HG02885 (cell line): ENCODE measurements at regions not wholly inside any gene's neighbourhood (a gene's known extent, or its start where the extent isn't known, plus 50 kb on each side); places are given as distances from the start of the nearest gene placed in this dataset.

Experiments used
- ATAC-seq: cut with Tn5 transposase; IDR thresholded peaks from one replicate; pipeline ENCODE4 v1.9.1; 2021; ENCODE audit warnings: mild to moderate bottlenecking; ENCODE audit not compliant: unreplicated experiment, poor library complexity

DNA sequence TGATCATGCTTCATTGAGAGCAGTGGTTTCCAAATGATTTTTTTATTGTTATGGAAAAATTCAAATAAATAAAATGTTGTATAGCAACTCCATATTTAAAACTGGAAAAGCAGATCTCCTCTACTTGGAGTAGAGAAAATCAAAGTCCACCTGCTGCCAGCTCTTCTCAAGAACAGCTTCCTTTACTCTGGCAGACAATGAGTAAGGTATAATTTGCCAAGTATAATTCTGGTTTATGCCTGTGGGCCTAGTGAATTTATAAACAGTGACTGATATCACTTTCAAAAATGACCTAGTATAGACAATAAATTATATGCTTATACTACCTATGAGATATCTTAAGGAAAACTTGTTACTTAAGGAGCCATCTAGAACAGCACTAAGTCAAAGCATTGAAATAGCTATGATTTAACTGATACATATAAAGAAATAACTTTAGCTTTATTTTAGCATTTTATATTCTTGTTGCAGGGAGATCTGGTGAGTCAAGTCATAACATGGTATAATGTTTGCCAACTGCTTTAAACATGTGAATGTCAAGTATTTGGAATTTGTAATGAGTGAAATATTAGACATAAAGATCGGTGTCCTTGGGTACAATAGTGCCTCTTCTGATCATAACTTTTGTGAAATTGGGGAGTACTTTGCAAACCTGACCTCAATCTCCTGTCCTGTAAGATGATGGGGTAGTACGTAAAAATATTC is 1389.1 kb upstream of the PIK3C3 start:
- no peak for ATAC-seq

DNA sequence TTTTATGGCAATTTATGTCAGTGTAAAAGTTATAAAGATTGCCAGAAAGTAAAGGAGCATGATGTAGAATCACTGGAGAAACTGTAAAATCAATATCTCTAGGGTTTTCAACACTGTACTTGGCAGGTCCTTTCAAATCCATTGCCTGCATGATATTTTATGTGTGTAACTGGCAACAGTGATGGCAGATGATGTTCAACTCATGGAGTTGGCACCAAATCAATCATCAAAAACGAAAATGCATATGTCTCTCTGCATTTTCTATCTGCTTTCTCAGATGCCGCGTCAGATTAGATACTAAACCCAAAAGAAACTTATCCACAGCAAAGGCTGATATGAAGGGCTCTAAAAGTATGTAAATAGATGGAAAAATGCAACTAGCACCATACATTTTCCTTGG is 1395.5 kb upstream of the PIK3C3 start:
- ATAC-seq: no peak

DNA sequence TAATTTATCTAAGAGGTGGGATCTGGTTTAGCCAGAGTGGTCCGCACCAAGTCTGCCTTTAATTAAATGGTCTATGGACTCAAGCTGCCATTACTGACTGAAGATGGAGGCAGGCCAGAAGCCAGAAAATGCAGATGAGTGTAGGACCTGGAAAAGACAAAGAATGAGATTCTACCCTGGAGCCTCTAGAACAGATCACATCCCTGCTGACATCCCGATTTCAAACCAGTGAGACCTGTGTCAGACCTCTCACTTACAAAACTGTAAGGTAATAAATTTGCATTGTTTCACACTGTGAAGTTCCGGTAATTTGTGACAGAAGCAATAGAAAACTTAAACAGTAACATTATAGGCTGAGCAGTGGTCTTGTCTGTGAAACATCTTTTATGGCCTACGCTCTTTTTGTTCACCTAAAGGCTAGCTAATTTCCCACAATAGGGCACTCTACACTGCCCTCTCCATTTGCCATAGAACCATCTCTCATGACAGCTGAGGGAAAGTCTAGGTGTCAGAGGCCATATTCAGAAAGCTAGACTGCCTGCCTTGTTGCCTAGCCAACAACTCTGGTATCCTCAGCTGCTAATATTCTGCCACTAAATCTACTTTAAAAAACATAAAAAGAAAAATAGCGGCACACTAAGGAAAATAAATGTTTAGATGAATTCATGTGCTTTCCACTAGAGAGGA is 1396.2 kb upstream of the PIK3C3 start:
- no peak for ATAC-seq

DNA sequence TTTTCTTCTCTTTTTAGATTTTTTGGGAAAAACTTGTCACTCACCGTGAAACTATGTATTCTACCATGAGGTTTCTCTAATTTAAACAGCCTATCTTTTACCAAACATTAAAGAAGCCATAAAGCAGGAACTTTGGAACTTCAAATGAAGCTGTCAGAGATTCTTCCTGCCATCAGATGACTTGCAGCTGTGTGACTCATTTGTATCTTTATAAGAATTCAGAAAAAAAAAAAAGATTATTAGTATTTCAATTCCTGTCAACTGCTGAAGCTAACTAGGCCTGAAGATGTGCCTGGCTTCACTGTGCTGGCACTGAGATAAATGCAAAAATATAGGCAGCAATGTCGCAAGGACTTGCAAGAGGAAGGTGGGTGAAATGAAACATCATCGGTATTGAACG is 1399.1 kb upstream of the PIK3C3 start:
- ATAC-seq: no peak

DNA sequence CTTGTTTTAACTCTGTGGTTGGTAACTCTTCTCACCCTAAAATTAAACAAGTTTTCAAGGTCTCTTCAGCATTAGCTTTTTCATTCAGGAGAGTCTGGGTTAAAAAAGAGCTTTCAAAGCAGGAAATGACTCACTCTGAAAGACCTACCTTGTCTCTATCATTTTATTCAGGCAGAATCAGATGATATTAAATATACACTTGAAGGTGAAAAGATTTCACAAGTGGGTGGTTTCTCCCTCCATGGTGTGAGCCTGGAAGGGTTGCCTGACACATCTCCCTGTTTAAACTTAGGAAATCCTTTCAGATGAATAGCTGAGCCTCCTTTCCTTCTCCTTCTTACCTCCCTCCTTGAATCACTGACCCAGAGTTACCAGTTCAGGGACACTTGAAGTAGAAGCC is 1402.0 kb upstream of the PIK3C3 start:
- no peak for ATAC-seq

DNA sequence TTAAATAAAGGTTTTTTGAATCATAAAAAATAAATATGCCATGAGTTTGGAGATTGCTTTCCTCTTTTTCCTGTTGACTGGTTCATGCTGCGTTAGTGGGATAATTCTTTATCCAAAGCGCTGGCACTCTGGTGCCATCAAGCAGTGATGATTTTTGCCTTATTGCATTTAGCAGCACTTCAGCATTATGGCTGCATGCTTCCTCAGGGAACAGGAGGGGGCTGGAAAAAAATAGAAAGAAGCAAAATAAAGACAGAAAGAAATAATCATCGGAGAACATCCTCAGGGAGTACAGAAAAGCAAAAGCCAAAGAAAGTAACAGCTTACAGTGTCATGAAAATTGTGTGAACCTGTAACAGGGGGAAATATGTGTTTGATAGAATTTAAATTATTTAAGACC is 1408.2 kb upstream of the PIK3C3 start:
- no peak for ATAC-seq

DNA sequence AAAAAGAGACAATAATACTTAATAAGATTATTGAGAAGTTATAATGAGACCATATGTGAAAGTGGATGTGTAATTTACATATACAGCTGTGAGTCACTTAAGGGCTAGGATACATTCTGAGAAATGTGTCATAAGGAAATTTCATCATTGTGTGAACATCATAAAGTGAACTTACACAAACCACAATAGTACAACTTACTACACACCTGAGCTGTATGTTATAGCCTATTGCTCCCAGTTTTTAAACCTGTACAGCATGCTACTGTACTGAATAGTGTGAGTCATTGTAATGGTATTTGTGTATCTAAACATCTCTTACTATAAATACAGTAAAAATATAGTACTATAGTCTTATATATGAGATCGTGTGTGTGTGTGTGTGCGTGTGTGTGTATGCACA is 1420.3 kb upstream of the PIK3C3 start:
- ATAC-seq: no peak

DNA sequence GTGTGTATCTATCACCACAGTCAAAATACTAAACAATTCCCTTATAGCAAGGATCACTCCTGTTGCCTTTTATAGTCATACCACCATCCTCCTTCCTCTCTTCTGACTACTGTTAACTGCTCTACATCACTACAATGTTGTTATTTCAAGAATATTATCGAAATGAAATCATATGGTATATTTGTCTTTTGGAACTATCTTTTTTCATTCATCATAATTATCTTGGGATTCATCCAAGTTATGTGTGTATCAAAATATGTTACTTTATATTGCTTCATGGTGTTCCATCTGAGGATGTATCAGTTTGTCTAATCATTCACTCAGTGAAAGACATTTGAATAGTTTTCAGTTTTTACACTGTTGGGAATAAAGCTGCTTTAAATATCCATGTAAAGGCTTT is 1423.0 kb upstream of the PIK3C3 start:
- no peak for ATAC-seq

DNA sequence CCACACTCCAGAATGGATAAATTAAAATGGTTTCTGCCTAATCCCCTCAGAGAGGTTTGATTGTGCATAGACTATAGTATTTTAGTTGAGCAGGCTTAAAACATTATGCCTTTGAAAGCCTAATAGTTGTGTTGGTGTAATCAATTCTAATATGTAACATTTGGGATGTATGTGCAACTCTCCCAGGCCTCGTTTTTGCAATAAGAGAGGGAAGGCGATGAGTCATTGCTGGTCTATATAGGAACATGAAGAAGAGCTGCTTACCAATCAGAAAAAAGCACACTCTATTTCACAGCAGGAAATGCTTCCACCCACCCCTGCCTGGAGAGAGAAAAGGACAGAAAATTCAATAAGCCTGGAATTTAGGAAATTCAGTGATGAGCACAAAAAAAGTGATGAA is 1424.0 kb upstream of the PIK3C3 start:
- no peak for ATAC-seq

DNA sequence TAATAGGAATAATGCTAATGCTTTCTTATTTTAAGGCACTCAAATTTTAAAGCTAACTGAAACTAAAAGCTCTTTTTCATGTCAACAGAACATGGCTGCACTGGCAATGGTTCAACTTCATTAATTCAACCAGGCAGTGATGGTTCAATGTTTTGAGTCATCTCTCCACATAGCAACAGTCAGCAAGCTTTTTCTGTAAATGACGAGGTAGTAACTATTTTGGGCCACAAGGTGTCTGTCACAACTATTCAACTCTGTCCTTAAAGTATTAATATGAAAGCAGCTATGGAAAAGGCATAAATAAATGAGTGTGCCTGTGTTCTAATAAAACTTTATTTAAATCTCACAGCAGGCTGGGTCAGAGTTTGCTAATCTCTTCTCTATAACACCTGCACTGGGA is 1425.6 kb upstream of the PIK3C3 start:
- no peak for ATAC-seq

DNA sequence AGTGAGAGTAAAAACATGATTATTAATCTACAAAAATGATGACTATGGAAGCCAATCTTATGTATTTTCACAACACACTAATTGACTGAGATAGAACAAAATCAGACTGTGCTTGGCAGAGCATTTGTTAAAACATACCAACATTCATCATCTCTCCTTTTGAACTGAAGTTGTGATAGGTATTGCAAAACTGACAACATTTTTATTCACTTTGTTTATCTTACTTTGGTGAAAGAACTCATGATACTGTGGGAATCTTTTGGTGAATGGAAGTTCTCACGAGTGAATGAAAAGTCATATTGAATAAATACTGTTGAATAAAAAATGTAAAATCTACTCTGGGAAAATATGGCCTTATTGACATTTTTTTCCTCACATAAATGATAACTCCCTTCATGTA is 1430.2 kb upstream of the PIK3C3 start:
- ATAC-seq: no peak

DNA sequence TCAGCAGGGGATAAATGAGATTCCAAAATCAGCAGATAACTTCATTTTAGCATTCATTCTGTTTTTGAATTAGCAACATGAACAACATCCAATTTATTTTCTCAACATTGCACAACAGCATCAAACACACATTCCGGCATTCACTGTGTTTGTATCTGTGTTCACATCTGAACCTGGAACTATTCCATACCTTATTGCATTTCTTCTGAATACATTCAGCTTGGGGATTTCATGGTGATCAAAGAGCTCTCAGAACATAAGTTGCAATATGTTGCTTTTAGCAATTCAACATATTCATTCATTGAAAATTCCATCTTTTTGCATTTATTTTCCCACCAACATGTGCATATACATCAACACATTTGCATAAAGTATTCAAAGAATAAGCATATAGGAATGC is 1431.7 kb upstream of the PIK3C3 start:
- ATAC-seq: no peak

DNA sequence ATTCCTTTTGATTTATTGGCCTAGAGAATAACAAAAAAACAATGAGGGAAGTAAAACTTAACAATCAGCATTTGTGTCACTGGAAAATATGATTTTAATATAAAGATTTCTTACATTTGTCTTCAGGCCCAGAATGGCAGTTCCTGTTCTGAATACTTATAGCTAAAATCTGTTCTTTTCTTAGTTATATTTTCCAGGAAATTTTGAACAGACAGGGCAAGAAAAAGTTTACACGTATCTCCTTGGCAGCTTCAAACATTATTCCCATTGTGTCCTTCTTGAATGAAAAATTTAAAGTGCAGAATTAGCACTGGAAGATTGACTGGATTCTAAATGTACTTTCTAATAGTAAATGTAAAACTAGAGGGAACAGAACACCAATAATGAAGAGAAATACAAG is 1454.0 kb upstream of the PIK3C3 start:
- ATAC-seq: no peak

DNA sequence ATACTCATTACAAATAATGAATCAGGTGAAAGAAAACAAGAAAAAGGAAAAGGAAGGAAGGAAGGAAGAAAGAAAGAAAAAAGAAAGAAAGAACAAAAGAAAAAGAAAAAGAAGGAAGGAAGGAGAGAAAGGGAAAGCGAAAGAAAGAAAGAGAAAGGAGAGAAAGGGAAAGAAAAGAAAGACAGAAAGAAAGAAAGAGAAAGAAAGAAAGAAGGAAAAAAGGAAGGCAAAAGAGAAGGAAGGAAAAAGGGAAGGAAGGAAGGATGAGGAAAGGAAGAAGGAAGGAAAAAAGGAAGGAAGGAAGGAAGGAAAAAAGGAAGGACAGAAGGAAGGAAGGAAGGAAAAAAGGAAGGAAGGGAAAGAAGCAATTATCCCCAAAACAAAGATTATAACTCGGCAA is 1460.4 kb upstream of the PIK3C3 start:
- no peak for ATAC-seq

DNA sequence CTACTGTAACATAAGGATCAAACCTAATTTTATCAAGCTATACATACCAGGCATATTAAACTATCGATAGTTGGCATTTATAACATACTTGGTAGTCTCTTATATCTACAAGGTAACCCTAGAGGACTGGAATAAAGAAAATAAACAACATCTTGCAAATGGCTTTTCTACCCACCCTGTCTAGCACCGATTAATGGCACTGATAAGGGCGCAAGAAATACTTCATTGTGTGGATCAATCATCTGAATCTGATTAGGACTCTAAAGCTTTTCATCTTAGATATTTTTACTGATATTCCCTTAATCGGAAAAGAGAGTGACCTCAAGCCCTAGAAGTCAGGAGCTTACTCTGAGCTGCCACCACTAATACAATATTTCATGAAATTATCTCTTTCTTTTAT is 1461.7 kb upstream of the PIK3C3 start:
- ATAC-seq: no peak

DNA sequence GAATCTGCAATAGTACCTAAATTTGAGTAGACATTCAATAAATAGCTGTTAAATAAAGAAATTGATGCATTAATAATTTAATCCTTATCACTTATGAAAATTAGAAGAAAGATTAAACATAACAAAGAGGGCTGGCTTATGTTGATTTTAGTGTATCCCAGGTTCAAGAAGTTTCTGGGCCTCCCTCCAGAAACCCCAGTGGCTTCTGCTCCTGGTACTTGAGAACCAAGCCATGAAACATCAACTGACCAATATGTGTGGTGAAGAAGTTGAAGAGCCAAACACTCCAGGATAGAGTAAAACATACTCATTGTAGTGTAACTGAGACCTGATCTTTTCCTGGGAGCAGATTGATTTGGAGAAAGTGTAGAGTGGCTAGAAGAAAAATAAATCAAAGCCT is 1465.7 kb upstream of the PIK3C3 start:
- no peak for ATAC-seq

DNA sequence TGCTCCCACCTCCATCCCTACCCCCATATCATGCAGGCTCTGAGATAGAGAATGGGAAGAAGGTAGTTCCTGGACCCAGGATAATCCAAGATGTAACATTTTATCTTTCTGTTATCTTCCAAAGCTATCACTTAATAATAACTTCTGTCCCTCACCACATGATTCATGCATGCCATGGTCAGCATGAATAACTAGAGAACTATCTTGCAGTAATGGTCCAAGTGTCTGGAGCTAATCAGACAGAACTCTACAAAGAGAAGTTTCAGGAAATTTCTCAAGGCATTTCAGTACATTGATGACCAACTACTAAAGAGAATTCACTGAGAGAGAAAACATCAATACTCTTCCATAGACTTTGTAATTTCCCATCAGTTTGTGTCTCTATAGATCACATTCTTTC is 1469.7 kb upstream of the PIK3C3 start:
- ATAC-seq: no peak

DNA sequence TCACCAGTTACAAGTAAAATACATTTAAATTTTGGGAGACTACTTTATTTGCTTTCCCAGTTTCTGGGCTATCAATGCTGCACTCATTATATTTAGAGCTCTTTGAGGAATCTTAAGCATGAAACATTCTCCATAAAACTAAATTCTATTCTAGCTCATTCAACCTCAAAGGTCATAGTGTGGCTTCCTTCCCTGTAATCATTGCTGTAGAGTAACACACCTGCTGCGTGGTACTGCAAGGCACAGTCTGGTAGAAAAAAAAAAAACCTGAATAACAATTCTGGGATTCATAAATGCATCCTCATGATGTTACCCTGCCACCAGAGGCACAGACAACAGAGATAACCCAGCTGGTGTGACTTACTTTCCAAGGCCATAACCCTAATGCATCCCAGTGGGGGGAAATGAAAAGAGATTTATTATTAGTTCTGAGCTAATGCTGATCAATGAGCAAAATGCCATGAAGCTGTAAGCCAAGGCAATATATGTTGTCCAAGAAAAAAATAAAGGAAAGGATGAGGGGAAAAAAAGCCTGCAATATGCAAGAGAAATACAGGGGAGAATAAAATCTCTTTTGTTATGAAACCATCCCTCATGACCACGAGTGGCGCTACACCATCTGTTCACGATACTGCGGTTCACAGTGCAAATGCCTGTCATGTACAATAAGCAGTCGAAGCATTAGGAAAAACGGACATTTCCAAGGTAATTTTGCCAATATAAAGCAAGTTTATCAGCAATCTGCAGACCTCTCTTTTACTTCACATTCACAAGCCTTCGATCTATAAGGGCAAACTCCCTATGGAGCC is 1481.6 kb upstream of the PIK3C3 start:
- no peak for ATAC-seq

DNA sequence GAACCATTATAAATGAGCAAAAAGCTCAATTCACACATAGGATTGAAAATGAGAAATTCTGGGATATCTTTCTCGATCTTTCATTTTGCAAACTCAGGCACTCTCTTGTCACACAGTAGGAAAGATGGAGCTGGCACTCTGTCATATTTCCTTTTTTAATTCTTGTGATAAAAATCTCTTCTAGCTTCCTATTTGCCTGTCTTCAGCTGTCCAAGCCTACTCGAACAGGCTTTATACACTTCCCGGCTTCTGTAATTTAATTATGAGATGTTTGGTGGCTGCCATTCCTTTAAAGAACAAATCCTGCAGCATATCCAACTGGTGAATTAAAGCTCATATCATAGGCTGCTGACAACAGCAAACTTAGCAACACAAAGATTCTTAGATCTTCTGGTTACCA is 1484.3 kb upstream of the PIK3C3 start:
- ATAC-seq: no peak

DNA sequence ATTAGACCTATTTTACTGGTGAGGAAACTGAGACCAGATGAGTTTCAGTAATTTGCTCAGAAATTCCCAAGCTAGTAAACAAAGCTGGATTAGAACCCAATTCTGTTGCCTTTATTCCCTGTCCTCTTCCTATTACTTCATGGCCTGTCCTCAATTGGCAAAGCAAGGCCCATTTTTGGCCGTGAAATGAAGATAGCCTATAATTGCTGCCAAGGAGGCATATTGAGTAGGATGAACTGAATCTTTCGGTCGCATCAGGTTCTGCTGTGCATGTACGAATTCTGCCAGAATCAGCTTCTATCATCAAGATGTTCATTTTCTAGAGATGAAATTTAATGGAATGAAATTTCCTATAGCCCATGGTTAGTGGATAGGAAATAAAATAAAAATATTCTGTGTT is 1485.2 kb upstream of the PIK3C3 start:
- ATAC-seq: no peak

DNA sequence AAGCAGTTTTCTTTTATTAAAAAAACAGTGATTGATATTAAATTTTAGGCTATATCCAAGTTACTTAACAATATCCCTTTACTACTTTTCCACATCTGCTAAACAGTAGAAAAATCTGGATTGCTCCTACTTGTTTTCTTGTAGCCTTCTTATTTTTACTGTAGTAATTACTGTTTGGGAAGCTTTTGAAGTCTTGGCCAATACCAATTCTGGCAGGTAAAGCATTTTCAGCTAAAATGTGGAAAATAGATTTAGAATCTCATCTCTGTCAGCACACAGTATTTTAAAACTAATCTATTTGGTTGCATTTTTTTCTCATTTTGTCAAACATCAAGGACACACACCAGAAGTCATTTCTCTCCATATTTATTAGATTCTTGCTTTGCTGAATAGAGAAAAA is 1485.7 kb upstream of the PIK3C3 start:
- no peak for ATAC-seq

DNA sequence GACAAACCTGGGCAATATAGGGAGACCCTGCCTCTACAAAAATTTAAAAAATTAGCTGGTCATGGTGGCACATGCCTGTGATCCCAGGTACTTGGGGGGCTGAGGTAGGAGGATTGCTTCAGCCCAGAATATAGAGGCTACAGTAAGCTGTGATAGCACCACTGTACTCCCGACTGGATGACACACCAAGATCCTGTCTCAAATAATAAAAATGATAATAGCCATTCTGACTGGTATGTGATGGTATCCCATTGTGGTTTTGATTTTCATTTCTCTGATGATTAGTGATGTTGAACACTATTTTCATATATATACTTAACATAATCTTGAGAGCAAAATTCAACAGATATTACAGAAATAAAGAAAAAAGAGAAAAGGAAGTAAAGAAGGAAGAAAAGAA is 1491.0 kb upstream of the PIK3C3 start:
- no peak for ATAC-seq
